ENCODE measurements at regions not wholly inside any gene's neighbourhood (a gene's known extent, or its start where the extent isn't known, plus 50 kb on each side); places are given as distances from the start of the nearest gene placed in this dataset.

- Histone ChIP-seq H3K9me3 (no peaks in the 10 kb centered on the region), H3K4me3 (ENCODE audit: control insufficient read depth in 1 of 2, extremely low read depth in 1 of 2, low read length in 1 of 2) (no peak overlapping the region), H3K27ac (ENCODE audit: low read length) (no peak overlapping the region), H3K27me3 (replicated peaks in 1 of 2; ENCODE audit: control insufficient read depth in 2 of 2, extremely low read depth in 1 of 2, insufficient read depth in 2 of 2, low read length in 1 of 2) (no peaks in the 10 kb centered on the region), H3K4me1 (ENCODE audit: control insufficient read depth in 1 of 2, extremely low read depth in 1 of 2, insufficient read depth in 2 of 2, low read length in 2 of 2) (no peaks in the 10 kb centered on the region), H3K36me3 (ENCODE audit: control insufficient read depth in 2 of 2, extremely low read depth in 1 of 2, insufficient read depth in 1 of 2, low read length in 1 of 2) (no peaks in the 10 kb centered on the region)
- ChIA-PET POLR2A (interaction anchor here in 1 of 2 donors (0.6 kb wide), 1 partner anchor 746 kb away, joined by 3 read pairs; no protein-coding TSS in a partner anchor), CTCF (no interaction called here)
- H3K4me1 Mint-ChIP-seq = no peaks in the 10 kb centered on the region
- ATAC-seq (replicated peaks in 1 of 4) (no peak), DNase-seq (no peak)
- H3K4me3 Mint-ChIP-seq = no peak overlapping the region
- H3K9me3 Mint-ChIP-seq = peaks cover 2 to 29% (median 2%) of the 10 kb centered on the region in 3 donors
- H3K27me3 Mint-ChIP-seq = no peaks in the 10 kb centered on the region
- WGBS (ENCODE audit: insufficient coverage) = 100% methylated on average over 2 of the region's 3 CpGs
- H3K27ac Mint-ChIP-seq = no peak overlapping the region
- no peaks in the 10 kb centered on the region for H3K36me3 Mint-ChIP-seq
These were observed 202.9 kb upstream of the LUZP2 start for GRCh38 chr11:24293964-24294363.

DNA sequence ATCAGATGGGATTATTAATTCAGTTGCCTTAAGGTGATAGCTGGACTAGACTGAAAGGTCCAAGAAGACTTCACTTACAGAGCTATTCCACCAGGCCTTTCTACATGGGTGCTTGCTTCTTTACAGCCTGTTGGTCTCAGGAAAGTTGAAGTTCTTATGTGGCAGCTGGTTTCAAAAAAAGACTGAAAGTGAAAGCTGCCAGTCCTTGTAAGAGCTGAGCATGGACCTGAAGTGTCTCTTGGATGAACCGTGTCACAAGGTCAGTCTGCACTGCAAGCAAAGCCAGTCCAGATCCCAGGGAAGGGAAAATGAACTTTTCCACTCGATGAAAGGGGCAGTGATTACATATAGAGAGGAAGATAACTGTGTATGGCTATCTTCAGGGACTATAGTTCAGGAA, 201.5 kb upstream of the LUZP2 start:
- Mint-ChIP-seq H3K27me3 (no peaks in the 10 kb centered on the region), H3K4me3 (no peak overlapping the region), H3K4me1 (no peaks in the 10 kb centered on the region), H3K9me3 (peaks cover 2 to 32% (median 7%) of the 10 kb centered on the region in 3 donors), H3K27ac (no peak overlapping the region), H3K36me3 (no peaks in the 10 kb centered on the region)
- ChIA-PET POLR2A (no interaction called here), CTCF (no interaction called here)
- ATAC-seq (replicated peaks in 1 of 4) = no peak
- no peak overlapping the region for H3K4me3 ChIP-seq (ENCODE audit: control insufficient read depth in 1 of 2, extremely low read depth in 1 of 2, low read length in 1 of 2)
- no peaks in the 10 kb centered on the region for H3K27me3 ChIP-seq (replicated peaks in 1 of 2; ENCODE audit: control insufficient read depth in 2 of 2, extremely low read depth in 1 of 2, insufficient read depth in 2 of 2, low read length in 1 of 2)
- H3K9me3 ChIP-seq = no peaks in the 10 kb centered on the region
- no peak for DNase-seq
- no peak overlapping the region for H3K27ac ChIP-seq (ENCODE audit: low read length)
- H3K4me1 ChIP-seq (ENCODE audit: control insufficient read depth in 1 of 2, extremely low read depth in 1 of 2, insufficient read depth in 2 of 2, low read length in 2 of 2) = no peaks in the 10 kb centered on the region
- WGBS (ENCODE audit: insufficient coverage) = no CpG with 5 or more reads among the region's 2 CpGs
- H3K36me3 ChIP-seq (ENCODE audit: control insufficient read depth in 2 of 2, extremely low read depth in 1 of 2, insufficient read depth in 1 of 2, low read length in 1 of 2) = no peaks in the 10 kb centered on the region

DNA sequence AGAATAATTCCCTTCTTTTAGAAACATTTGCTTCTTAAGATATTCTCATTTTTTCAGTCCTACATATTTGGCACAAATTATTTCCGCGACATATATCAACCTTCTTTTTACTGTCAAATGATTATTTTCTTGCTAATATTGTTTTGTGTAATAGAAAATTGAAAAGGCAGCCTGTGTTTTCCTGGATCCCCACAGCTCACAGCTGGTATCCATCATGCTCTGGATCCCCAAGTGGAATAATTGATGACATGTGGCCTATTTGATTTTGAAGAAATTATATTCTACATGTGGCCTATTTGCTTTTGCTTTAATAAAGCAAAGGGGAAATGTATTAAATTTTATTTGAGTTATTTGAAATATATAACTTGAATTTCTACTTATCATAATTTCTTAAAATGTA, 199.4 kb upstream of the LUZP2 start:
- H3K36me3 ChIP-seq (ENCODE audit: control insufficient read depth in 2 of 2, extremely low read depth in 1 of 2, insufficient read depth in 1 of 2, low read length in 1 of 2) = no peaks in the 10 kb centered on the region
- H3K4me3 Mint-ChIP-seq = no peak overlapping the region

DNA sequence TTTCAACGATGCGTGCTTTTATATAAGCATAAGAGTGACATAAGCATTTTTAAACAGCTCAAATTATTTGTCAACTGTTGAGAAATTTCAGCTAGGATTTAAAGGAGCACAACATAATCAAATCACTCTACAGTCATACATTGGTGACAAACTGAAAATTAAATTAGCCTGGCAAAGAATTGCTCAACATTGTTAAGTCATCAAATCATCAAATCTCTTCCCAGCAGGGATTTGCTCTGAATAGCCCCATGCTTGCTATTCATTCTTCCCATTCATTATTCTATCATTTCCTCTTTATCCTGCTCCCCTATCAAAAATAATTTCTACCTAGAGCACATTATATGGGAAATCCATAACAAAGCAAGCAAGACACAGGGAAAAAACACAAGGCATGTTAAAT, 198.7 kb upstream of the LUZP2 start:
- no peak overlapping the region for H3K27ac Mint-ChIP-seq
- H3K36me3 ChIP-seq (ENCODE audit: control insufficient read depth in 2 of 2, extremely low read depth in 1 of 2, insufficient read depth in 1 of 2, low read length in 1 of 2) = no peaks in the 10 kb centered on the region
- no peaks in the 10 kb centered on the region for H3K27me3 Mint-ChIP-seq

More for the DNA sequence above, 199.4 kb upstream of the LUZP2 start:
- no CpG with 5 or more reads among the region's 2 CpGs for WGBS (ENCODE audit: insufficient coverage)
- no peaks in the 10 kb centered on the region for H3K27me3 ChIP-seq (replicated peaks in 1 of 2; ENCODE audit: control insufficient read depth in 2 of 2, extremely low read depth in 1 of 2, insufficient read depth in 2 of 2, low read length in 1 of 2)
- H3K27ac ChIP-seq (ENCODE audit: low read length) = no peak overlapping the region
- DNase-seq = no peak
- no peaks in the 10 kb centered on the region for H3K36me3 Mint-ChIP-seq
- H3K9me3 Mint-ChIP-seq = peaks cover 4 to 29% (median 7%) of the 10 kb centered on the region in 3 donors
- no peaks in the 10 kb centered on the region for H3K4me1 ChIP-seq (ENCODE audit: control insufficient read depth in 1 of 2, extremely low read depth in 1 of 2, insufficient read depth in 2 of 2, low read length in 2 of 2)
- H3K9me3 ChIP-seq = no peaks in the 10 kb centered on the region
- ChIA-PET CTCF (no interaction called here), POLR2A (no interaction called here)
- H3K27ac Mint-ChIP-seq = no peak overlapping the region
- H3K4me1 Mint-ChIP-seq = no peaks in the 10 kb centered on the region
- H3K4me3 ChIP-seq (ENCODE audit: control insufficient read depth in 1 of 2, extremely low read depth in 1 of 2, low read length in 1 of 2) = no peak overlapping the region
- no peak for ATAC-seq (replicated peaks in 1 of 4)
- H3K27me3 Mint-ChIP-seq = no peaks in the 10 kb centered on the region

GRCh38 chr11:24311974-24312373, 184.9 kb upstream of the LUZP2 start:
- no CpG with 5 or more reads among the region's 2 CpGs for WGBS (ENCODE audit: insufficient coverage)
- CTCF ChIA-PET = no interaction called here
- H3K27ac Mint-ChIP-seq = no peak overlapping the region

More for the DNA sequence above, 198.7 kb upstream of the LUZP2 start:
- ChIA-PET POLR2A (interaction anchor here in 1 of 2 donors (0.6 kb wide), 1 partner anchor 1806 kb away, joined by 3 read pairs; no protein-coding TSS in a partner anchor), CTCF (no interaction called here)
- Mint-ChIP-seq H3K4me3 (no peak overlapping the region), H3K36me3 (no peaks in the 10 kb centered on the region), H3K4me1 (no peaks in the 10 kb centered on the region), H3K9me3 (peaks cover 4 to 22% (median 7%) of the 10 kb centered on the region in 3 donors)
- no peak overlapping the region for H3K27ac ChIP-seq (ENCODE audit: low read length)
- no peaks in the 10 kb centered on the region for H3K4me1 ChIP-seq (ENCODE audit: control insufficient read depth in 1 of 2, extremely low read depth in 1 of 2, insufficient read depth in 2 of 2, low read length in 2 of 2)
- ATAC-seq (replicated peaks in 1 of 4) (no peak), DNase-seq (no peak)
- no peak overlapping the region for H3K4me3 ChIP-seq (ENCODE audit: control insufficient read depth in 1 of 2, extremely low read depth in 1 of 2, low read length in 1 of 2)
- no peaks in the 10 kb centered on the region for H3K27me3 ChIP-seq (replicated peaks in 1 of 2; ENCODE audit: control insufficient read depth in 2 of 2, extremely low read depth in 1 of 2, insufficient read depth in 2 of 2, low read length in 1 of 2)
- no peaks in the 10 kb centered on the region for H3K9me3 ChIP-seq
- no CpG with 5 or more reads among the region's 2 CpGs for WGBS (ENCODE audit: insufficient coverage)

DNA sequence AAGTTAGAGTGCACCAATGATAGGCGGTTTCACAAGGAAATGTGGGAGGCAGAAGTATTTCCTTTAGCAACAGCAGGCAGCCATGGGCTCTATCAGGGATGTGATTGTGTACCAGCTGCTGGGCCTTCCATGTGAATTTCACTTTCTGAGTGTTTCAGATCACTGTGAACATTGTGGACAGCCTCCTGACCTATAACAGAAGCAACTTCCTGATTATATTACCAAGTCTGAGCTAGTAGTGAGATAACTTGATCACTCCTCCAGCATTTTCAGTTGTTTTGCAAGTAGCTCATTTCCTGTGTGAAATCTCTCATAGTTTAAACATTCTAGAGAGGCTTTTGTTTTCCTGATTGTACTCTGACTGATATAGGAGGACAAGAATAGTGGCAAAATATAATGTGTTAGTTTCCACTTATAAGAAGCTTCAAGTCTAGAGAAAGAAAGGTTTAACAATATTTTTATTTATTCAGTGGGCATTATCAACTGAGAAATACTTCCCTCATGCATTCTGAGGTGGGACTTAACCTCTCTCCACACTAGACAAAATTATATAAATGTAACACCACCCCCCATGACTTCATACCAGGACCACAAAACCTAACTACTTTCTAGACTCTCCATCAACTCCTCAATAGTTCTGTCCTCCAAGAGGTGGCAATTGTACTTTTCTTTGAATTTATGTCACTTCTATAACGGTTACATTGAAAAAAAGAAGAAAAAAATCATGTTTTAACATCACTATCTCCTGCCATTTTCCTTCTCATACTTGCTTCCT, 184.2 kb upstream of the LUZP2 start:
- no peak for ATAC-seq (replicated peaks in 1 of 4)
- WGBS (ENCODE audit: insufficient coverage) = 100% methylated on average over 1 of the region's 2 CpGs
- no peak overlapping the region for H3K4me3 Mint-ChIP-seq

More at GRCh38 chr11:24311974-24312373, 184.9 kb upstream of the LUZP2 start:
- peaks cover 9 to 29% (median 11%) of the 10 kb centered on the region in 3 donors for H3K9me3 Mint-ChIP-seq
- Histone ChIP-seq H3K4me1 (ENCODE audit: control insufficient read depth in 1 of 2, extremely low read depth in 1 of 2, insufficient read depth in 2 of 2, low read length in 2 of 2) (no peaks in the 10 kb centered on the region), H3K9me3 (no peaks in the 10 kb centered on the region), H3K4me3 (ENCODE audit: control insufficient read depth in 1 of 2, extremely low read depth in 1 of 2, low read length in 1 of 2) (no peak overlapping the region), H3K27ac (ENCODE audit: low read length) (no peak overlapping the region), H3K27me3 (replicated peaks in 1 of 2; ENCODE audit: control insufficient read depth in 2 of 2, extremely low read depth in 1 of 2, insufficient read depth in 2 of 2, low read length in 1 of 2) (no peaks in the 10 kb centered on the region), H3K36me3 (ENCODE audit: control insufficient read depth in 2 of 2, extremely low read depth in 1 of 2, insufficient read depth in 1 of 2, low read length in 1 of 2) (no peaks in the 10 kb centered on the region)
- H3K4me1 Mint-ChIP-seq = no peaks in the 10 kb centered on the region
- no peak overlapping the region for H3K4me3 Mint-ChIP-seq
- no peaks in the 10 kb centered on the region for H3K36me3 Mint-ChIP-seq
- ATAC-seq (replicated peaks in 1 of 4) (no peak), DNase-seq (no peak)
- POLR2A ChIA-PET = no interaction called here
- H3K27me3 Mint-ChIP-seq = no peaks in the 10 kb centered on the region

More for the DNA sequence above, 184.2 kb upstream of the LUZP2 start:
- Histone ChIP-seq H3K27me3 (replicated peaks in 1 of 2; ENCODE audit: control insufficient read depth in 2 of 2, extremely low read depth in 1 of 2, insufficient read depth in 2 of 2, low read length in 1 of 2) (no peaks in the 10 kb centered on the region), H3K4me3 (ENCODE audit: control insufficient read depth in 1 of 2, extremely low read depth in 1 of 2, low read length in 1 of 2) (no peak overlapping the region), H3K9me3 (no peaks in the 10 kb centered on the region), H3K4me1 (ENCODE audit: control insufficient read depth in 1 of 2, extremely low read depth in 1 of 2, insufficient read depth in 2 of 2, low read length in 2 of 2) (no peaks in the 10 kb centered on the region), H3K27ac (ENCODE audit: low read length) (no peak overlapping the region), H3K36me3 (ENCODE audit: control insufficient read depth in 2 of 2, extremely low read depth in 1 of 2, insufficient read depth in 1 of 2, low read length in 1 of 2) (no peaks in the 10 kb centered on the region)
- no peak for DNase-seq
- ChIA-PET POLR2A (interaction anchor here (0.6 kb wide), 2 partner anchors 7 to 87 kb away, joined by 3 to 6 read pairs; no protein-coding TSS in a partner anchor), CTCF (no interaction called here)
- H3K27ac Mint-ChIP-seq = peak overlapping the region in 1 of 2 donors; percentile 12
- H3K9me3 Mint-ChIP-seq = peaks cover 13 to 34% (median 14%) of the 10 kb centered on the region in 3 donors
- H3K36me3 Mint-ChIP-seq = no peaks in the 10 kb centered on the region
- no peaks in the 10 kb centered on the region for H3K4me1 Mint-ChIP-seq
- H3K27me3 Mint-ChIP-seq = no peaks in the 10 kb centered on the region
